ENCODE measurements at regions not wholly inside any gene's neighbourhood (a gene's known extent, or its start where the extent isn't known, plus 50 kb on each side); places are given as distances from the start of the nearest gene placed in this dataset.

- TF ChIP-seq RAD21 (IDR thresholded peaks at IDR 0.05; ENCODE audit: low read depth) (peak; percentile 9; the same call in 1 of the 2 replicates), TEAD4 (IDR thresholded peaks at IDR 0.05) (no peak)
These were observed 555.9 kb upstream of the TMEM132C start for GRCh38 chr12:127711108-127711507.

- TF ChIP-seq RAD21 (IDR thresholded peaks at IDR 0.05; ENCODE audit: low read depth), result no peak
- TF ChIP-seq USF1 (IDR thresholded peaks at IDR 0.05), result no peak
- no peak for TF ChIP-seq YY1 (IDR thresholded peaks at IDR 0.05; ENCODE audit: low read depth)
- no peak for TF ChIP-seq CEBPB (IDR thresholded peaks at IDR 0.05)
- TF ChIP-seq MAX (IDR thresholded peaks at IDR 0.05), result no peak
- no peak for TF ChIP-seq TEAD4 (IDR thresholded peaks at IDR 0.05)
- TF ChIP-seq NFIC (IDR thresholded peaks at IDR 0.05), result no peak
- TF ChIP-seq TCF12 (IDR thresholded peaks at IDR 0.05; ENCODE audit: low read depth), result no peak
- TF ChIP-seq FOXM1 (IDR thresholded peaks at IDR 0.05; ENCODE audit: borderline replicate concordance, low read depth), result no peak
These were observed 554.4 kb upstream of the TMEM132C start for GRCh38 chr12:127712561-127712960.

GRCh38 chr12:127716166-127716565 is 550.8 kb upstream of the TMEM132C start:
- no peak for TF ChIP-seq RAD21 (IDR thresholded peaks at IDR 0.05; ENCODE audit: low read depth)

- TF ChIP-seq CEBPB (IDR thresholded peaks at IDR 0.05) (no peak), YY1 (IDR thresholded peaks at IDR 0.05; ENCODE audit: low read depth) (no peak), CREB1 (IDR thresholded peaks at IDR 0.05; ENCODE audit: low read depth) (no peak)
These were observed 549.7 kb upstream of the TMEM132C start for GRCh38 chr12:127717278-127717677.

GRCh38 chr12:127720334-127720733 is 546.6 kb upstream of the TMEM132C start:
- TF ChIP-seq REST (IDR thresholded peaks at IDR 0.05; ENCODE audit: low read depth) (no peak), MAX (IDR thresholded peaks at IDR 0.05) (no peak), NFIC (IDR thresholded peaks at IDR 0.05) (no peak)

GRCh38 chr12:127722611-127723010 is 544.4 kb upstream of the TMEM132C start:
- TF ChIP-seq ZBTB7A (IDR thresholded peaks at IDR 0.05; ENCODE audit: low read depth), result no peak
- no peak for TF ChIP-seq EP300 (IDR thresholded peaks at IDR 0.05; ENCODE audit: borderline replicate concordance)
- TF ChIP-seq MAX (IDR thresholded peaks at IDR 0.05), result no peak
- no peak for TF ChIP-seq YY1 (IDR thresholded peaks at IDR 0.05; ENCODE audit: low read depth)
- no peak for TF ChIP-seq TEAD4 (IDR thresholded peaks at IDR 0.05)
- TF ChIP-seq USF1 (IDR thresholded peaks at IDR 0.05), result no peak
- no peak for TF ChIP-seq NFIC (IDR thresholded peaks at IDR 0.05)
- no peak for TF ChIP-seq EGR1 (IDR thresholded peaks at IDR 0.05)
- no peak for TF ChIP-seq RAD21 (IDR thresholded peaks at IDR 0.05; ENCODE audit: low read depth)
- TF ChIP-seq REST (IDR thresholded peaks at IDR 0.05; ENCODE audit: low read depth), result no peak
- TF ChIP-seq CEBPB (IDR thresholded peaks at IDR 0.05), result no peak
- no peak for TF ChIP-seq FOXM1 (IDR thresholded peaks at IDR 0.05; ENCODE audit: borderline replicate concordance, low read depth)

- TF ChIP-seq REST (IDR thresholded peaks at IDR 0.05; ENCODE audit: low read depth) (no peak), CEBPB (IDR thresholded peaks at IDR 0.05) (no peak), EP300 (IDR thresholded peaks at IDR 0.05; ENCODE audit: borderline replicate concordance) (no peak), RAD21 (IDR thresholded peaks at IDR 0.05; ENCODE audit: low read depth) (no peak), USF1 (IDR thresholded peaks at IDR 0.05) (no peak)
These were observed 543.7 kb upstream of the TMEM132C start for GRCh38 chr12:127723251-127723650.
